Neuronal stem cell (in vitro differentiated cells): ENCODE measurements at regions not wholly inside any gene's neighbourhood (a gene's known extent, or its start where the extent isn't known, plus 50 kb on each side); places are given as distances from the start of the nearest gene placed in this dataset.

ENCODE experiments used
- DNase-seq: peaks from one replicate; pipeline ENCODE4 v3.0.0-alpha.2; 2013; ENCODE audit warnings: low spot score
- H2AFZ ChIP-seq: one replicate; pipeline ENCODE4 v1.6.1; 2013; ENCODE audit warnings: mild to moderate bottlenecking, low read length, inconsistent platforms
- H2AK5ac ChIP-seq: 2 replicates; pipeline ENCODE4 v1.6.1; 2013; ENCODE audit warnings: low read depth, mild to moderate bottlenecking, inconsistent platforms, low read length, moderate library complexity, mixed read lengths
- H2BK120ac ChIP-seq: 2 replicates; pipeline ENCODE4 v1.6.1; 2013; ENCODE audit warnings: low read depth, mild to moderate bottlenecking, inconsistent platforms, low read length, moderate library complexity, mixed read lengths
- H2BK12ac ChIP-seq: one replicate; pipeline ENCODE4 v1.6.1; 2013; ENCODE audit warnings: low read length, inconsistent platforms
- H2BK15ac ChIP-seq: 2 replicates; pipeline ENCODE4 v1.6.1; 2013; ENCODE audit warnings: mild to moderate bottlenecking, low read length, inconsistent platforms, mixed read lengths
- H2BK5ac ChIP-seq: one replicate; pipeline ENCODE4 v1.6.1; 2013; ENCODE audit warnings: inconsistent platforms, mild to moderate bottlenecking, low read length, moderate library complexity
- H3K14ac ChIP-seq: one replicate; pipeline ENCODE4 v1.6.1; 2013; ENCODE audit warnings: low read length, inconsistent platforms
- H3K18ac ChIP-seq: 2 replicates; pipeline ENCODE4 v1.6.1; 2013; ENCODE audit warnings: low read length, inconsistent platforms
- H3K23ac ChIP-seq: 2 replicates; pipeline ENCODE4 v1.6.1; 2013; ENCODE audit warnings: low read depth, mild to moderate bottlenecking, mixed read lengths, low read length, inconsistent platforms; ENCODE audit not compliant: poor library complexity
- H3K27ac ChIP-seq: replicated peaks from 3 replicates; pipeline ENCODE4 v1.5.1; 2013; ENCODE audit warnings: low read length, inconsistent platforms
- H3K27me3 ChIP-seq, 3 experiments: 2 replicates each; pipeline ENCODE4 v1.6.1; 2013; ENCODE audit warnings: low read length in 3 of 3, mild to moderate bottlenecking in 2 of 3, inconsistent platforms in 1 of 3, low read depth in 1 of 3, mixed read lengths in 1 of 3, moderate library complexity in 1 of 3; ENCODE audit not compliant: control insufficient read depth in 3 of 3, insufficient read depth in 3 of 3
- H3K36me3 ChIP-seq, 2 donors: replicated peaks in 1 of 2; 2 replicates each; pipeline ENCODE4 v1.6.1; 2013; ENCODE audit warnings: low read length in 2 of 2; ENCODE audit not compliant: control insufficient read depth in 2 of 2, insufficient read depth in 2 of 2
- H3K4ac ChIP-seq: 2 replicates; pipeline ENCODE4 v1.6.1; 2013; ENCODE audit warnings: inconsistent platforms, mild to moderate bottlenecking, low read length, moderate library complexity
- H3K4me1 ChIP-seq, 2 donors: 1 replicate in 1 of 2; 2 replicates in 1 of 2; pipeline ENCODE4 v1.6.1; 2013; ENCODE audit warnings: low read length in 2 of 2, low read depth in 1 of 2; ENCODE audit not compliant: control insufficient read depth in 2 of 2, insufficient read depth in 1 of 2
- H3K4me2 ChIP-seq: one replicate; pipeline ENCODE4 v1.6.1; 2013; ENCODE audit warnings: mild to moderate bottlenecking, low read length, inconsistent platforms; ENCODE audit not compliant: insufficient read depth, poor library complexity, severe bottlenecking
- H3K4me3 ChIP-seq, 2 donors: 2 replicates each; pipeline ENCODE4 v1.5.1; 2013; ENCODE audit warnings: low read length in 2 of 2, mild to moderate bottlenecking in 2 of 2, inconsistent platforms in 1 of 2, moderate library complexity in 1 of 2
- H3K79me1 ChIP-seq: one replicate; pipeline ENCODE4 v1.6.1; 2013; ENCODE audit warnings: low read depth, mild to moderate bottlenecking, inconsistent platforms, low read length, moderate library complexity
- H3K9ac ChIP-seq: one replicate; pipeline ENCODE4 v1.6.1; 2013; ENCODE audit warnings: mild to moderate bottlenecking, low read depth, low read length, inconsistent platforms; ENCODE audit not compliant: poor library complexity
- H3K9me3 ChIP-seq, 2 donors: replicated peaks in 1 of 2; 2 replicates each; pipeline versions ENCODE3 to v1.6.1; 2013; ENCODE audit warnings: low read length in 2 of 2, mild to moderate bottlenecking in 2 of 2, inconsistent platforms in 1 of 2, low read depth in 1 of 2, mixed read lengths in 1 of 2, moderate library complexity in 1 of 2; ENCODE audit not compliant: control insufficient read depth in 2 of 2, insufficient read depth in 1 of 2
- H4K8ac ChIP-seq: one replicate; pipeline ENCODE4 v1.6.1; 2013; ENCODE audit warnings: low read depth, mild to moderate bottlenecking, inconsistent platforms, low read length, moderate library complexity
- H4K91ac ChIP-seq: one replicate; pipeline ENCODE4 v1.6.1; 2013; ENCODE audit warnings: low read length, low read depth, mild to moderate bottlenecking, inconsistent platforms; ENCODE audit not compliant: poor library complexity
- WGBS, 2 donors: extraction: QIAGEN DNeasy Blood & Tissue Kit; methylation state at CpG; one replicate each; pipeline ENCODE4 v1.1.7; 2013; ENCODE audit warnings: missing lambda C conversion rate in 2 of 2, mixed read lengths in 1 of 2; ENCODE audit not compliant: insufficient read length in 2 of 2, insufficient replicate concordance in 1 of 2; ENCODE audit errors: extremely low coverage in 2 of 2; 5-methylcytosine and 5-hydroxymethylcytosine counted together

DNA sequence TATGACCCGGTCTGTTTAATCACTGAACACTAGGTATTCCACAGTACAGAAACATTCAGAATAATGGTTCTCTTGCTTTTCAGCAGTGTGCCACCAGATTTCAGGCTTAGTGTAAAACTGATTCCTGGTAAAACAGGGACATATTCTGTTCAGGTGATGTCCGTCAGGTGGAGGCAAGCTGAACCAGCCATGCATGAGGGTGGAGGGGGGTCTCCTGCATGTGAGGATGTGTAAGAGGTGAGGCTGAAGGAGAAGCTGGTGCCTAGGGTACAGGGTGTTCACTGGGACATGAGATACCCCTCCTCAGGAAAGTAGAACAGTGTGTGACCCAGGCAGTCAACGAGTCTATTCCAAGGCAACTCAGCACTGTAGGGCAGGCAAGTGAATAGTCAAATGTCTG is 563.9 kb downstream of the BNC2 start:
- H3K4me2 ChIP-seq, result no peak overlapping the region
- no peak for DNase-seq
- H3K27me3 ChIP-seq, result no peaks in the 10 kb centered on the region
- no peak overlapping the region for H4K91ac ChIP-seq
- no peak overlapping the region for H3K18ac ChIP-seq
- no peak overlapping the region for H3K23ac ChIP-seq
- no peaks in the 10 kb centered on the region for H3K36me3 ChIP-seq
- no peak overlapping the region for H2BK120ac ChIP-seq
- no peak overlapping the region for H4K8ac ChIP-seq
- no peak overlapping the region for H2AFZ ChIP-seq
- H2BK5ac ChIP-seq, result no peak overlapping the region
- H3K4me1 ChIP-seq, result peaks cover 12 to 37% of the 10 kb centered on the region in 2 donors
- H3K14ac ChIP-seq, result no peak overlapping the region
- no peak overlapping the region for H2BK15ac ChIP-seq
- H3K4me3 ChIP-seq, result no peak overlapping the region
- no peaks in the 10 kb centered on the region for H3K9me3 ChIP-seq
- H3K79me1 ChIP-seq, result no peaks in the 10 kb centered on the region
- no peak overlapping the region for H3K27ac ChIP-seq
- no CpG with 5 or more reads among the region's 3 CpGs for WGBS, 2 donors
- H2AK5ac ChIP-seq, result no peak overlapping the region
- no peak overlapping the region for H2BK12ac ChIP-seq
- no peak overlapping the region for H3K9ac ChIP-seq
- H3K4ac ChIP-seq, result no peak overlapping the region

- no peak overlapping the region for H2BK15ac ChIP-seq
- H3K4me1 ChIP-seq, result peaks cover 12 to 37% of the 10 kb centered on the region in 2 donors
- no peak overlapping the region for H4K91ac ChIP-seq
- no peak overlapping the region for H2BK12ac ChIP-seq
- H2BK5ac ChIP-seq, result no peak overlapping the region
- no peak overlapping the region for H3K18ac ChIP-seq
- no peaks in the 10 kb centered on the region for H3K9me3 ChIP-seq
- no peak overlapping the region for H3K4me3 ChIP-seq
- no peak overlapping the region for H4K8ac ChIP-seq
- H3K4ac ChIP-seq, result no peak overlapping the region
- no peak overlapping the region for H2BK120ac ChIP-seq
- H3K27me3 ChIP-seq, result no peaks in the 10 kb centered on the region
- H3K79me1 ChIP-seq, result no peaks in the 10 kb centered on the region
- H3K27ac ChIP-seq, result no peak overlapping the region
- no CpG with 5 or more reads among the region's 2 CpGs for WGBS, 2 donors
- H3K14ac ChIP-seq, result no peak overlapping the region
- H3K9ac ChIP-seq, result no peak overlapping the region
- H3K36me3 ChIP-seq, result no peaks in the 10 kb centered on the region
- DNase-seq, result no peak
- no peak overlapping the region for H3K4me2 ChIP-seq
- no peak overlapping the region for H3K23ac ChIP-seq
- H2AFZ ChIP-seq, result no peak overlapping the region
- no peak overlapping the region for H2AK5ac ChIP-seq
These were observed 562.8 kb downstream of the BNC2 start for GRCh38 chr9:16307626-16308195.

DNA sequence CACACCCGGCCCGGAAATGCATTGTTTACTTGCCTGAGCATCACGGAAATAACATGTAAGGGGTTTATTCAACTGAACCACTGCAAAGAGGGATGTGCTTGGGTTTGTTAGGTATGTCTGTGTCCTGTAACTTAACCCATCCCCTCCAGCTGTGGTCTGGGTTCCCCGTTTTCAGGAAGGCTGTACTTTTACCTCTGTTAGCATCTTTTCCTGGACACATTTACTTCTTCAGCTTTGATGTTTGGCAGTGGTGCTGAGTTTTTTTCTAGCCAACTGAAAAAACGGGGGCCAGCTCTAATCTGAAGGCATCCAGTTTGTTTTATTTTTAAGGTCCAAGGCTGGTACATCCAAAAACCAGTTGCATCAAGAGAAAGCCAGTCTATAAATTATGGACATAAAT is 561.8 kb downstream of the BNC2 start:
- no peaks in the 10 kb centered on the region for H3K27me3 ChIP-seq
- no peak overlapping the region for H4K8ac ChIP-seq
- no peak for DNase-seq
- H3K14ac ChIP-seq, result no peak overlapping the region
- H3K36me3 ChIP-seq, result no peaks in the 10 kb centered on the region
- no peak overlapping the region for H3K27ac ChIP-seq
- no peaks in the 10 kb centered on the region for H3K9me3 ChIP-seq
- no peak overlapping the region for H3K4ac ChIP-seq
- H3K23ac ChIP-seq, result no peak overlapping the region
- WGBS, 2 donors, result no CpG with 5 or more reads among the region's 5 CpGs
- no peaks in the 10 kb centered on the region for H3K79me1 ChIP-seq
- H2BK12ac ChIP-seq, result no peak overlapping the region
- no peak overlapping the region for H4K91ac ChIP-seq
- no peak overlapping the region for H2BK5ac ChIP-seq
- H3K4me2 ChIP-seq, result no peak overlapping the region
- H3K4me1 ChIP-seq, result peaks cover 12 to 29% of the 10 kb centered on the region in 2 donors
- H2BK15ac ChIP-seq, result no peak overlapping the region
- H2BK120ac ChIP-seq, result no peak overlapping the region
- H3K18ac ChIP-seq, result no peak overlapping the region
- no peak overlapping the region for H2AK5ac ChIP-seq
- H3K9ac ChIP-seq, result no peak overlapping the region
- no peak overlapping the region for H3K4me3 ChIP-seq
- H2AFZ ChIP-seq, result no peak overlapping the region

DNA sequence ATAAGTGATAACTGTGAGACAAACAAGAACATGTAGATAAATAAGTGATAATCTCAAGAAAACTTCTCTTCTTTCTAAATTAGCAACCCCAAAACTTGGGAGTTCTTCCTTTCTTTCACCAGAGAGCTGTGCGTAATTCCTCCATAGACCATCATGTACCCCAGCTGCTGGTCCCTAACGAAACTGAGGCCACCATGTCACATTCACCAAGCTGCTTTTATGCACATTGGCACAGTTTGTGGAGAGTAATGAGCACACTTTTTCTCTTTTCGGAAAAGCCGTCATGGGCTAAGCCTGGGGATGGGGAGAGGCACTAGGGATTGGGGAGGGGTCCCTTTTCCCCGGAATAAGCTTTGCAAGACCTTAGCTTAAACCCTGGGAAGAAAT is 561.4 kb downstream of the BNC2 start:
- no peak overlapping the region for H4K91ac ChIP-seq
- no peak overlapping the region for H3K4me3 ChIP-seq
- H2BK15ac ChIP-seq, result no peak overlapping the region
- no peaks in the 10 kb centered on the region for H3K79me1 ChIP-seq
- H3K36me3 ChIP-seq, result no peaks in the 10 kb centered on the region
- no peak for DNase-seq
- no peak overlapping the region for H2BK120ac ChIP-seq
- H3K14ac ChIP-seq, result no peak overlapping the region
- H2BK12ac ChIP-seq, result no peak overlapping the region
- no peak overlapping the region for H3K9ac ChIP-seq
- peak overlapping the region; percentile 68 for H2AFZ ChIP-seq
- no peak overlapping the region for H2AK5ac ChIP-seq
- peaks cover 12 to 25% of the 10 kb centered on the region in 2 donors for H3K4me1 ChIP-seq
- H3K18ac ChIP-seq, result no peak overlapping the region
- WGBS, 2 donors, result no CpG with 5 or more reads among the region's 5 CpGs
- no peaks in the 10 kb centered on the region for H3K9me3 ChIP-seq
- H3K27ac ChIP-seq, result peak overlapping the region; percentile 35
- no peaks in the 10 kb centered on the region for H3K27me3 ChIP-seq
- no peak overlapping the region for H2BK5ac ChIP-seq
- H4K8ac ChIP-seq, result no peak overlapping the region
- H3K4ac ChIP-seq, result no peak overlapping the region
- no peak overlapping the region for H3K4me2 ChIP-seq
- no peak overlapping the region for H3K23ac ChIP-seq
